ENCODE measurements at regions not wholly inside any gene's neighbourhood (a gene's known extent, or its start where the extent isn't known, plus 50 kb on each side); places are given as distances from the start of the nearest gene placed in this dataset.

DNA sequence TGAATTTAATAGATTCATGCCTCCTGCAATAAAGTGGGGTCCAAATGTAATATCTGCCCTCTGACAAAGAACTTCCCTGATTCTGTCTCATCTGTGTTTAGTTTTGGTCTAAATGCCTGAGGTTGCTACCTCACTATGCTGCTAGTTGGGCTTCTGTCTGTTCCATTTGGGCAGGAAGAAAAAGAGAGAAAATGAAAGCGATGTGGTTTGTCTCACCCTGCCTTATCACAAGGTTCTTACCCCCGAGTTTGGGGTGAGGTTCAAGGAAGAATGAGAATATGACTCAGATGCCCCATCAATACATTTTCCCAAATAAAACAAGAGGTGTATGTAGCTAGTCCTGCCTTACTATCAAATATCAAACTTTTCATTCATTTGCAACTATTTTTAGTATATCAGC is 132.1 kb upstream of the MTAP start:
- TF ChIP-seq, protein P1, sequence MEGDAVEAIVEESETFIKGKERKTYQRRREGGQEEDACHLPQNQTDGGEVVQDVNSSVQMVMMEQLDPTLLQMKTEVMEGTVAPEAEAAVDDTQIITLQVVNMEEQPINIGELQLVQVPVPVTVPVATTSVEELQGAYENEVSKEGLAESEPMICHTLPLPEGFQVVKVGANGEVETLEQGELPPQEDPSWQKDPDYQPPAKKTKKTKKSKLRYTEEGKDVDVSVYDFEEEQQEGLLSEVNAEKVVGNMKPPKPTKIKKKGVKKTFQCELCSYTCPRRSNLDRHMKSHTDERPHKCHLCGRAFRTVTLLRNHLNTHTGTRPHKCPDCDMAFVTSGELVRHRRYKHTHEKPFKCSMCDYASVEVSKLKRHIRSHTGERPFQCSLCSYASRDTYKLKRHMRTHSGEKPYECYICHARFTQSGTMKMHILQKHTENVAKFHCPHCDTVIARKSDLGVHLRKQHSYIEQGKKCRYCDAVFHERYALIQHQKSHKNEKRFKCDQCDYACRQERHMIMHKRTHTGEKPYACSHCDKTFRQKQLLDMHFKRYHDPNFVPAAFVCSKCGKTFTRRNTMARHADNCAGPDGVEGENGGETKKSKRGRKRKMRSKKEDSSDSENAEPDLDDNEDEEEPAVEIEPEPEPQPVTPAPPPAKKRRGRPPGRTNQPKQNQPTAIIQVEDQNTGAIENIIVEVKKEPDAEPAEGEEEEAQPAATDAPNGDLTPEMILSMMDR (IDR thresholded peaks at IDR 0.05) = no peak
- TF ChIP-seq POLR2AphosphoS5 (IDR thresholded peaks at IDR 0.05) (no peak), POLR2A (IDR thresholded peaks at IDR 0.05) (no peak)
- intact Hi-C loops (cut with DNase I) = no loop called here
- WGBS = 78% methylated on average over 2 of the region's 2 CpGs
- no peaks in the 10 kb centered on the region for H3K9me3 ChIP-seq
- no peaks in the 10 kb centered on the region for H3K4me1 ChIP-seq (replicated peaks)
- DNase-seq (ENCODE audit: low spot score) = no peak
- H3K27me3 ChIP-seq (replicated peaks; ENCODE audit: insufficient read depth) = no peaks in the 10 kb centered on the region
- H3K36me3 ChIP-seq = no peaks in the 10 kb centered on the region
- no peak overlapping the region for H3K4me3 ChIP-seq
- H3K27ac ChIP-seq = no peak overlapping the region

DNA sequence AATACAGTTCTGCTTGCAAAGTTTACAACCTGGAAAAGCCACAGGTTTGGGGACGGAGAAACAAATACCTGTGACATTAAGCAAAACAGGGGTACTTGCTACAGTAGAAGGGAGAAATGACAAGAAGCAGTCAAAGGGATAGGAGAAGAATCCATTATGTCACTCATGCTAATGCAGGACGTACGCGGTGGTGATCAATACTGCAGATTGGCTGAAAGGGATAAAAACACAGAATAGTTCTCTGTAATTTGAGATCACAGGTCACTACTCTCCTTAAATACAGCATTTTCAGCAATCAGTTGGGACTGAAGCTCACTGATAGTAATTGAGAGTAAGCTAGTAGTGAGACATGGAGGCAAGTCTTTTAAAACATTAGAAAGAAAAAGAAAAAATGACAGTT is 130.3 kb upstream of the MTAP start:
- Histone ChIP-seq H3K9me3 (no peaks in the 10 kb centered on the region), H3K4me1 (replicated peaks) (no peaks in the 10 kb centered on the region), H3K4me3 (no peak overlapping the region), H3K27ac (no peak overlapping the region), H3K36me3 (no peaks in the 10 kb centered on the region), H3K27me3 (replicated peaks; ENCODE audit: insufficient read depth) (no peaks in the 10 kb centered on the region)
- WGBS = 63% methylated on average over 4 of the region's 4 CpGs
- TF ChIP-seq, protein P1 (IDR thresholded peaks at IDR 0.05) = no peak
- TF ChIP-seq POLR2A (IDR thresholded peaks at IDR 0.05) = no peak
- no peak for DNase-seq (ENCODE audit: low spot score)
- intact Hi-C loops (cut with DNase I) = no loop called here

DNA sequence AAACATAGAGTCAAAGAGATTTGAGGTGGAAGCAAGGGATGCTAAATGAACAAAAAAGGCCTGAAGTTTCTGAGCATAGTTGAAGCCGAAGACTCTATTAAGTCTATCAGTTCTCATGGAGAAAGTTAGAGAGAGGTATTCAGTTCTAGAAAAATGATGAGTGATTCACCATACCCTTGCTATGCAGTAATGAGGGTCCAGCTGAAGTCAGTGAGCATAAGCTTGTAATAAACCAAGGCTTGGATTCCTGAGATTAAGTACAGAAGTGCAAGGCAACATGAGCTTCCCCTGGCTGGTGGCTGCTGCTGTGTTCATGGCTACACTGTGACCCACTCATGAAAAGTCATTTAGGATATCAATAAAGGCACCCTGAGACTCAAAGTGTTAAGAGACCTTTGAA is 129.7 kb upstream of the MTAP start:
- no peaks in the 10 kb centered on the region for H3K36me3 ChIP-seq
- no peak overlapping the region for H3K27ac ChIP-seq
- intact Hi-C loops (cut with DNase I) = no loop called here
- no peak overlapping the region for H3K4me3 ChIP-seq
- TF ChIP-seq, protein P1 (IDR thresholded peaks at IDR 0.05) = no peak
- no peak for TF ChIP-seq POLR2A (IDR thresholded peaks at IDR 0.05)
- H3K9me3 ChIP-seq = no peaks in the 10 kb centered on the region
- H3K4me1 ChIP-seq (replicated peaks) = no peaks in the 10 kb centered on the region
- no peaks in the 10 kb centered on the region for H3K27me3 ChIP-seq (replicated peaks; ENCODE audit: insufficient read depth)
- WGBS = 98% methylated on average over 1 of the region's 1 CpG
- DNase-seq (ENCODE audit: low spot score) = no peak

DNA sequence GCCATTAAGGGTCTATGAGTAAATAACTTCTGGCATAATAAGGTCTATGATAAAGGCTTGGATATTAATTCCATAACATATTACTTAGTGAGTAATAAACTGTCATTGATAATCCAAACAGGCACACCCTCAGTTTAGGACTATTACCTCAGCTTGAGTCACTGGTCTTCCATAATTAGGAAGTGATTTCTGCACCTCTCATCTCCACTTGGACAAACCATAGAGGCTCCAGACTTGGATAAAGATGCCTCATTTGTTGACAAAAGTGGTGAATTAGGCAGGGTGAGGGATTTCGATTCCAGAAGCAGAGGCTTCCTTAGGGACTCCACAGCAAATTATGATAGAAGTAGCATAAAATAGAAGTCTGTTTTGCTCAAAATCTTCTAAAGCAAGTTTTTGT is 127.5 kb upstream of the MTAP start:
- no peak overlapping the region for H3K27ac ChIP-seq
- no peaks in the 10 kb centered on the region for H3K4me1 ChIP-seq (replicated peaks)
- DNase-seq (ENCODE audit: low spot score) = no peak
- H3K27me3 ChIP-seq (replicated peaks; ENCODE audit: insufficient read depth) = no peaks in the 10 kb centered on the region
- H3K9me3 ChIP-seq = no peaks in the 10 kb centered on the region
- WGBS = 78% methylated on average over 1 of the region's 1 CpG
- H3K4me3 ChIP-seq = no peak overlapping the region
- no peaks in the 10 kb centered on the region for H3K36me3 ChIP-seq
- intact Hi-C loops (cut with DNase I) = no loop called here
- TF ChIP-seq, protein P1 (IDR thresholded peaks at IDR 0.05) = no peak
- TF ChIP-seq POLR2AphosphoS5 (IDR thresholded peaks at IDR 0.05) (no peak), POLR2A (IDR thresholded peaks at IDR 0.05) (no peak)

DNA sequence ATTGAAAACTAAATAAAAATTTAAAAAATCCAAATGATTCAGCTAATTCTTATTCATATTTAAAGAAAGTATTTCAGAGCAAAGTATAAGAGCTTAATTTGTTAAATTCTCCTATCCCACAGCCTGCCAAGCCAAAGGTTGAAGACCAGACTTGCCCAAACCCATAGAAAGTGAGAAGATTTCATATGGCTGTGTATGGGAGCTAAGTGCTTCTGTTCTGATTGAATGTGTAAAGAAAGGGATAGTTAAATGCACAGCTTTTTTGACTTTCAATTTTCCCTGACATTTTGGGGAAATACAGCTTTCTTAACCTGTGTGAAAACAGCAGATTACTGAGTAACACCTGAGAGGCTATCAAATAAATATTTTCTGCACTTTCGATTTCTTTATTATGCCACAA is 125.0 kb upstream of the MTAP start:
- 79% methylated on average over 1 of the region's 1 CpG for WGBS
- Histone ChIP-seq H3K27me3 (replicated peaks; ENCODE audit: insufficient read depth) (no peaks in the 10 kb centered on the region), H3K36me3 (no peaks in the 10 kb centered on the region), H3K4me1 (replicated peaks) (no peaks in the 10 kb centered on the region), H3K4me3 (no peak overlapping the region), H3K27ac (no peak overlapping the region), H3K9me3 (no peaks in the 10 kb centered on the region)
- TF ChIP-seq, protein P1 (IDR thresholded peaks at IDR 0.05) = no peak
- TF ChIP-seq POLR2AphosphoS5 (IDR thresholded peaks at IDR 0.05) (no peak), POLR2A (IDR thresholded peaks at IDR 0.05) (no peak)
- intact Hi-C loops (cut with DNase I) = no loop called here
- DNase-seq (ENCODE audit: low spot score) = no peak
